ENCODE measurements at regions not wholly inside any gene's neighbourhood (a gene's known extent, or its start where the extent isn't known, plus 50 kb on each side); places are given as distances from the start of the nearest gene placed in this dataset.

- H3K27ac ChIP-seq (ENCODE audit: extremely low read depth, low read depth, low read length) = no peak overlapping the region
- peaks cover 4% of the 10 kb centered on the region; the same call in 1 of the 2 replicates for H3K4me1 ChIP-seq (ENCODE audit: control insufficient read depth, insufficient read depth, low read length)
- H3K4me3 ChIP-seq (ENCODE audit: low read depth, low read length) = no peak overlapping the region
- POLR2A ChIA-PET = no interaction called here
- H3K9me3 ChIP-seq (ENCODE audit: control insufficient read depth, insufficient read depth, low read depth, low read length) = no peaks in the 10 kb centered on the region
- TF ChIP-seq ZFHX2 (tag by site-specific recombination; conservative IDR thresholded peaks at IDR 0.05) = 0 out of 2 replicates have a peak, but pooled peaks have one; percentile 13
- no peak for TF ChIP-seq ZNF792 (tag by site-specific recombination; IDR thresholded peaks at IDR 0.05)
- CTCF ChIA-PET = no interaction called here
- no peaks in the 10 kb centered on the region for H3K36me3 ChIP-seq (ENCODE audit: control insufficient read depth in 2 of 2, insufficient read depth in 1 of 2, low read length in 2 of 2)
These were observed 338.0 kb downstream of the OSR1 start for GRCh38 chr2:19020144-19021099.

GRCh38 chr2:19009510-19009909 is 348.9 kb downstream of the OSR1 start:
- POLR2A ChIA-PET = no interaction called here
- peaks cover 6% of the 10 kb centered on the region for H3K4me1 ChIP-seq (ENCODE audit: control insufficient read depth, insufficient read depth, low read length)
- TF ChIP-seq ZNF518A (tag by site-specific recombination; conservative IDR thresholded peaks at IDR 0.05; ENCODE audit: low read depth) = 0 out of 2 replicates have a peak, but pooled peaks have one; percentile 20
- TF ChIP-seq ZNF555 (tag by site-specific recombination; conservative IDR thresholded peaks at IDR 0.05) = no peak
- peak; percentile 46; the same call in 1 of the 2 replicates for TF ChIP-seq ZNF513 (tag by site-specific recombination; IDR thresholded peaks at IDR 0.05)
- TF ChIP-seq ZSCAN16 (tag by site-specific recombination; IDR thresholded peaks at IDR 0.05) = 0 out of 2 replicates have a peak, but pooled peaks have one; percentile 50
- peak; percentile 27; the same call in 1 of the 2 replicates for TF ChIP-seq PRDM10 (tag by site-specific recombination; IDR thresholded peaks at IDR 0.05)
- 0 out of 2 replicates have a peak, but pooled peaks have one; percentile 20 for TF ChIP-seq ZBTB20 (tag by site-specific recombination; IDR thresholded peaks at IDR 0.05)
- 0 out of 2 replicates have a peak, but pooled peaks have one; percentile 44 for TF ChIP-seq ZNF10 (tag by site-specific recombination; IDR thresholded peaks at IDR 0.05)
- TF ChIP-seq ZNF558 (tag by site-specific recombination; IDR thresholded peaks at IDR 0.05) = no peak
- no peak for TF ChIP-seq ZNF157 (tag by site-specific recombination; IDR thresholded peaks at IDR 0.05)
- TF ChIP-seq ZNF580 (tag by site-specific recombination; IDR thresholded peaks at IDR 0.05) = peak; percentile 75; the same call in 1 of the 2 replicates
- peak; percentile 58; the same call in 1 of the 2 replicates for TF ChIP-seq HOXD13 (CRISPR knock-in tag; IDR thresholded peaks at IDR 0.05; ENCODE audit: borderline replicate concordance)
- TF ChIP-seq OVOL3 (tag by site-specific recombination; IDR thresholded peaks at IDR 0.05) = 0 out of 2 replicates have a peak, but pooled peaks have one; percentile 69
- peak; percentile 87 for TF ChIP-seq PRDM6 (tag by site-specific recombination; IDR thresholded peaks at IDR 0.05)
- TF ChIP-seq SCRT1 (tag by site-specific recombination; IDR thresholded peaks at IDR 0.05; ENCODE audit: borderline replicate concordance) = no peak
- 0 out of 2 replicates have a peak, but pooled peaks have one; percentile 26 for TF ChIP-seq ZNF692 (tag by site-specific recombination; IDR thresholded peaks at IDR 0.05)
- TF ChIP-seq ZNF610 (tag by site-specific recombination; IDR thresholded peaks at IDR 0.05; ENCODE audit: borderline replicate concordance) = peak; percentile 70; the same call in 1 of the 2 replicates

More at GRCh38 chr2:19009510-19009909, 348.9 kb downstream of the OSR1 start:
- H3K4me3 ChIP-seq (ENCODE audit: low read depth, low read length) = no peak overlapping the region
- H3K27ac ChIP-seq (ENCODE audit: extremely low read depth, low read depth, low read length) = peak overlapping the region; percentile 34; the same call in 1 of the 2 replicates
- no peaks in the 10 kb centered on the region for H3K36me3 ChIP-seq (ENCODE audit: control insufficient read depth in 2 of 2, insufficient read depth in 1 of 2, low read length in 2 of 2)
- CTCF ChIA-PET = no interaction called here
- no peaks in the 10 kb centered on the region for H3K9me3 ChIP-seq (ENCODE audit: control insufficient read depth, insufficient read depth, low read depth, low read length)

Measured in HEK293 (cell line).